ENCODE measurements at regions not wholly inside any gene's neighbourhood (a gene's known extent, or its start where the extent isn't known, plus 50 kb on each side); places are given as distances from the start of the nearest gene placed in this dataset.
"Not testable (repeated sequence)": the region's sequence is repeated elsewhere in the genome, so short reads cannot be mapped to it uniquely, and the experiment has no call there.

DNA sequence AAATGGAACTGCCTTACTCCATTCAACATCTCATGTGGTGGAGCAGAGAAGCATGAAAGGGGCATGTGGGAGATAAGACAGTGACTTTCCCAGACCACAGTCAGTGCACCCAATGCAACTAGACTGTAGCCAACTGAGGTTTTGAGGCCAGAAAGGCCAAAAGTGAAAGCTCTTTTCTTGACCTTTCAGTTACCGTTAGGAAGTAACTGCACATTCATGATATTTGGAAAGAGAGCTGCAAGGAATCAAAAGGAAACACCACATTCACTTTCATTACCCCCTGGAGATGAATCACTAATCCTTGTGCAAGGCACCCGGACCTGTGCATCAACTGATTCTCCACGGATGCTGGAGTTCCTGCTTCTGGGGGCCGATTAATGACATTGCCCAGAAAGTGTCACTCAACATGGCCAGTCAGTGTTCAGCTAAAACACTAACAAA, 72.9 kb upstream of the ELK3 start:
- TF ChIP-seq EP300 (IDR thresholded peaks at IDR 0.05) = no peak
- TF ChIP-seq, protein P1, sequence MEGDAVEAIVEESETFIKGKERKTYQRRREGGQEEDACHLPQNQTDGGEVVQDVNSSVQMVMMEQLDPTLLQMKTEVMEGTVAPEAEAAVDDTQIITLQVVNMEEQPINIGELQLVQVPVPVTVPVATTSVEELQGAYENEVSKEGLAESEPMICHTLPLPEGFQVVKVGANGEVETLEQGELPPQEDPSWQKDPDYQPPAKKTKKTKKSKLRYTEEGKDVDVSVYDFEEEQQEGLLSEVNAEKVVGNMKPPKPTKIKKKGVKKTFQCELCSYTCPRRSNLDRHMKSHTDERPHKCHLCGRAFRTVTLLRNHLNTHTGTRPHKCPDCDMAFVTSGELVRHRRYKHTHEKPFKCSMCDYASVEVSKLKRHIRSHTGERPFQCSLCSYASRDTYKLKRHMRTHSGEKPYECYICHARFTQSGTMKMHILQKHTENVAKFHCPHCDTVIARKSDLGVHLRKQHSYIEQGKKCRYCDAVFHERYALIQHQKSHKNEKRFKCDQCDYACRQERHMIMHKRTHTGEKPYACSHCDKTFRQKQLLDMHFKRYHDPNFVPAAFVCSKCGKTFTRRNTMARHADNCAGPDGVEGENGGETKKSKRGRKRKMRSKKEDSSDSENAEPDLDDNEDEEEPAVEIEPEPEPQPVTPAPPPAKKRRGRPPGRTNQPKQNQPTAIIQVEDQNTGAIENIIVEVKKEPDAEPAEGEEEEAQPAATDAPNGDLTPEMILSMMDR (IDR thresholded peaks at IDR 0.05) = no peak
- TF ChIP-seq POLR2A (IDR thresholded peaks at IDR 0.05) = no peak
- Histone ChIP-seq H3K27ac (no peak overlapping the region), H3K9me3 (peaks cover 0 to 3% of the 10 kb centered on the region in 2 donors), H3K4me1 (ENCODE audit: insufficient read depth) (no peaks in the 10 kb centered on the region), H3K36me3 (no peaks in the 10 kb centered on the region), H3K27me3 (no peaks in the 10 kb centered on the region), H3K4me3 (no peak overlapping the region)
- DNase-seq = no peak
- intact Hi-C loops (cut with DNase I) = no loop called here
- 56 to 60% (median 56%) methylated on average over 4 of the region's 4 CpGs for WGBS, 3 donors

DNA sequence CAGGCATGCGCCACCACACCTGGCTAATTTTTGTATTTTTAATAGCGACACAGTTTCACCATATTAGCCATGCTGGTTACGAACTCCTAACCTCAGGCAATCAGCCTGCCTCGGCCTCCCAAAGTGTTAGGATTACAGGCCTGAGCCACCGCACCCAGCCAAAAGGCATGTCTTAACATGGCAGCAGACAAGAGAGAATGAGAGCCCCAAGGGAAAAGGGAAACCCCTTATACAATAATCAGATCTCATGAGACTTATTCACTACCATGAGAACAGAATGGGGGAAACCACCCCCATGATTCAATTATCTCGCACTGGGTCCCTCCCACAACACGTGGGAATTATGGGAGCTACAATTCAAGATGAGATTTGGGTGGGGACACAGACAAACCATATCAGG, 65.9 kb upstream of the ELK3 start:
- H3K27ac ChIP-seq; H3K36me3 ChIP-seq; DNase-seq; H3K9me3 ChIP-seq; H3K27me3 ChIP-seq; H3K4me1 ChIP-seq (ENCODE audit: insufficient read depth); intact Hi-C loops (cut with DNase I); H3K4me3 ChIP-seq: not testable (repeated sequence)
- WGBS, 3 donors = 88 to 95% (median 93%) methylated on average over 7 of the region's 7 CpGs

DNA sequence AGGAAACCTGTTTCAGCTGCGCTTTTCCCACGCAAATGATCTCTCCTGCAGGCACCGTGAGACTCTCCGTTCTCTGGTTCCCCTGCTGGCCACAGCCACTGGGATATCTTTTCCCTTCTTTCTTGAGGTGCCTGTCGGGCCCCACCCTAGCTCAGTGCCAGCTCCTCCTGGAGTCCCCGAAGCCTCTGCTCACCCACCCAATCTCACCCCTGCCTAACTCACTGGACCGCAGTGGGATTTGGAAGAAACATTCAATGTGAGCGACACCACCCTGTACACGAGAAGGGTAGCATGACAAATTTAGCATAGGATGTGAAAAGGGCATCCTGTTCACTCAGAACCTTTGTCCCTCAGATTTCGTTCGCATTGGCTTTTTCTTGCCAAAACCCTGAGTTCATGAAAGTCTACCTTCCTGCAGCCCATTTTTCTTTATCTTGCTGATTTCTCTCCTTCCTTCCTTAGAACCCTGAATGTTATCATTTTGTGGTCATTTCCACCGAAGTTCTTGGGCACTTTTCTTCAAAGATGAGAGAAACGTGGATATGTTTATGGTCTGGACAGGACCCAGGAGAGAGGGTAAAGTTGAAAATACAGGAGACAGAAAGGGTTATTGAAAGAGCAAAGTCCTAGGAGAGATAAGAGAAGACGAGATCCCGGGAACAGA, 63.6 kb upstream of the ELK3 start:
- no peak overlapping the region for H3K27ac ChIP-seq
- H3K4me3 ChIP-seq = no peak overlapping the region
- TF ChIP-seq, protein P1 (IDR thresholded peaks at IDR 0.05) = no peak
- no peak for TF ChIP-seq EP300 (IDR thresholded peaks at IDR 0.05)
- TF ChIP-seq POLR2A (IDR thresholded peaks at IDR 0.05) = no peak
- no peak for DNase-seq
- intact Hi-C loops (cut with DNase I) = no loop called here
- no peaks in the 10 kb centered on the region for H3K36me3 ChIP-seq
- no peaks in the 10 kb centered on the region for H3K27me3 ChIP-seq
- H3K4me1 ChIP-seq (ENCODE audit: insufficient read depth) = no peaks in the 10 kb centered on the region
- no peaks in the 10 kb centered on the region for H3K9me3 ChIP-seq
- 60 to 73% (median 65%) methylated on average over 15 of the region's 15 CpGs for WGBS, 3 donors

DNA sequence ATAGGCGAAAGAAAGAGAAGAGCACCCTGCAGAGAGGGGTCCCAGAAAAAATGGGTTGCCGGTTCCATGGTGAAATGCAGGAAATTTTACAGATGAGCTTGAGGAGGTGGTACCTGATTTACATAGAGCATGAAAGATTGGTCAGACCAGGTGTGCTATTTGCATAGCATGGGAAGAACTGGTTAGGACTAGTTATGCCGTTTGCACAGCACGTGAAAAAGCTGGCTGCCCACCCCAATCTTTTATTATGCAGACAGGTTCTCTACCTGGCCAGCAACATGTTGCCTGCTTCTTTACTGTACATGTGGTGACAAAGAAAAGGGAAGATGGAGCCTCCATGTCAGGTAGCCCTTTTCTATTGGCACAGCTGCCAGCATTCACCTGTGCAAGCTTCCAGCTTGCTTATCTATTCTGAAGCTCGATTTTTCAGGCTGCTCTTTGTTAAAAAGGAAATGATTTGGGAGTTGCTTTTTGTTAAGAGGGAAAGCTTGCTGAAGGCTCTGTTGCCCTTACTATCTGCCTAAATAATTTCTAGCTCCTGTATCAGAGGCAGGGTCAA, 62.9 kb upstream of the ELK3 start:
- Histone ChIP-seq H3K4me1 (ENCODE audit: insufficient read depth) (no peaks in the 10 kb centered on the region), H3K27me3 (no peaks in the 10 kb centered on the region), H3K9me3 (no peaks in the 10 kb centered on the region), H3K27ac (no peak overlapping the region), H3K36me3 (no peaks in the 10 kb centered on the region), H3K4me3 (no peak overlapping the region)
- DNase-seq = no peak
- intact Hi-C loops (cut with DNase I) = no loop called here
- WGBS, 3 donors = 42 to 54% (median 46%) methylated on average over 5 of the region's 5 CpGs
- TF ChIP-seq, protein P1 (IDR thresholded peaks at IDR 0.05) = no peak
- TF ChIP-seq EP300 (IDR thresholded peaks at IDR 0.05) (no peak), POLR2A (IDR thresholded peaks at IDR 0.05) (no peak)

DNA sequence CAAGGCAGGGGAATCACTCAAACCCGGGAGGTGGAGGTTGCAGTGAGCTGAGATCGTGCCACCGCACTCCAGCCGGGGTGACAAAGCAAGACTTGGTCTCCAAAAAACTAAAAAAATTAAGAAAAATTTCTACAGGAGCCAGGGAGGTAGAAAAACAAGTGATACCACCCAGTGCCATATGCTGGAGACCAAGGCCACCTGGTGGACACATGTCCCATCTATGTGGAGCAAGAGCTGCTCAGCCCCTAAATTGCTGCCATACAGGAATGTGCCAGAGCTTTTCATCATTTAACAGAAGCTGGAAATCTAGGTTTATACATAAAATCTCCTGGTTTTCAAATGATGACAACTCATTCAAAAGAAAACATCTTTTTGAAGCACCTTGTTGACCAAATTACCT, 61.4 kb upstream of the ELK3 start:
- DNase-seq = no peak
- no peaks in the 10 kb centered on the region for H3K27me3 ChIP-seq
- no peak overlapping the region for H3K4me3 ChIP-seq
- H3K4me1 ChIP-seq (ENCODE audit: insufficient read depth) = no peaks in the 10 kb centered on the region
- intact Hi-C loops (cut with DNase I) = no loop called here
- no peak overlapping the region for H3K27ac ChIP-seq
- no peaks in the 10 kb centered on the region for H3K36me3 ChIP-seq
- no peaks in the 10 kb centered on the region for H3K9me3 ChIP-seq
- TF ChIP-seq, protein P1 (IDR thresholded peaks at IDR 0.05) = no peak
- TF ChIP-seq POLR2A (IDR thresholded peaks at IDR 0.05) (no peak), EP300 (IDR thresholded peaks at IDR 0.05) (no peak)
- 91 to 93% (median 91%) methylated on average over 4 of the region's 4 CpGs for WGBS, 3 donors
